ENCODE measurements at regions not wholly inside any gene's neighbourhood (a gene's known extent, or its start where the extent isn't known, plus 50 kb on each side); places are given as distances from the start of the nearest gene placed in this dataset.

DNA sequence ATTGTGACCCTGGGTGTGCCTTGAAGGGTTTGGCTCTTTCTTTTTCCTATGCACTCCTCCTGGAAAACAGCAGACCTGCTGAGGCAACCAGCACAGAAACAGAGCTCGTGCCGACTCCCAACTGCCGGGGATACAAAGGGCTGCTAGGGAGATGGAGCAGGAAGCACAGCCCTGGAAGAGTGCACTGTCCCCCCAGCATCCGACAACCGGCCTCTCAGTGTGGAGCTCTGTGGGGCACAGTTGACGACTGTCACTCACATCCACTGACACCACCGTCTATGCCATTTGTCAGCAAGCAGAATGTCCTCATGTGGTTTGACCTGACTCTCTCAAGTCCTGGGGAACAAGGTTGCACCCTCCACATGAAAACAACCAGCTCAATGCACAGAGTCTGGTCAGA, 290.4 kb downstream of the TNS1 start:
- no peak for TF ChIP-seq CTCF (IDR thresholded peaks at IDR 0.05; ENCODE audit: insufficient read depth, low read depth, low read length)
- TF ChIP-seq EZH2 (IDR thresholded peaks at IDR 0.05; ENCODE audit: insufficient read depth, low read length), result no peak
